NCI-H524 (cell line): ENCODE measurements at regions not wholly inside any gene's neighbourhood (a gene's known extent, or its start where the extent isn't known, plus 50 kb on each side); places are given as distances from the start of the nearest gene placed in this dataset.

Experiments
- DNase-seq, 2 experiments: peaks; one replicate each; lab custom pipeline; 2025; lab: John Stamatoyannopoulos, UW

GRCh38 chrX:131778269-131779218, 234.7 kb downstream of the OR13H1 start:
- no peak for DNase-seq

GRCh38 chrX:131779306-131779705, 235.4 kb downstream of the OR13H1 start:
- no peak for DNase-seq

GRCh38 chrX:131779741-131780140, 235.9 kb downstream of the OR13H1 start:
- DNase-seq, result no peak

- no peak for DNase-seq
Measured at GRCh38 chrX:131782646-131783045, 238.8 kb downstream of the OR13H1 start.

GRCh38 chrX:131783555-131784308, 239.4 kb upstream of the STK26 start:
- DNase-seq, result no peak

- DNase-seq, result no peak
Measured at GRCh38 chrX:131789664-131790063, 233.4 kb upstream of the STK26 start.

- no peak for DNase-seq
Measured at GRCh38 chrX:131791608-131792355, 231.3 kb upstream of the STK26 start.

- no peak for DNase-seq
Measured at GRCh38 chrX:131792356-131792749, 230.7 kb upstream of the STK26 start.

GRCh38 chrX:131792789-131793462, 230.2 kb upstream of the STK26 start:
- DNase-seq, result no peak

- DNase-seq, result no peak
Measured at GRCh38 chrX:131795442-131796229, 227.5 kb upstream of the STK26 start.

- DNase-seq, result no peak
Measured at GRCh38 chrX:131801066-131801465, 222.0 kb upstream of the STK26 start.

- no peak for DNase-seq
Measured at GRCh38 chrX:131801911-131802310, 221.2 kb upstream of the STK26 start.

GRCh38 chrX:131802836-131803626, 220.1 kb upstream of the STK26 start:
- no peak for DNase-seq

GRCh38 chrX:131812847-131813825, 210.0 kb upstream of the STK26 start:
- no peak for DNase-seq

- DNase-seq, result no peak
Measured at GRCh38 chrX:131816551-131817136, 206.5 kb upstream of the STK26 start.

GRCh38 chrX:131818297-131818936, 204.7 kb upstream of the STK26 start:
- no peak for DNase-seq

- no peak for DNase-seq
Measured at GRCh38 chrX:131821945-131822622, 201.0 kb upstream of the STK26 start.
